ENCODE measurements at regions not wholly inside any gene's neighbourhood (a gene's known extent, or its start where the extent isn't known, plus 50 kb on each side); places are given as distances from the start of the nearest gene placed in this dataset.

GRCh38 chr11:11084337-11084736, 226.5 kb upstream of the ZBED5 start:
- no peak for TF ChIP-seq GATA3 (IDR thresholded peaks at IDR 0.05; ENCODE audit: low read depth, low read length)
- no peak for TF ChIP-seq GATA2 (IDR thresholded peaks at IDR 0.05; ENCODE audit: low read depth, low read length)

Measured in SH-SY5Y (cell line).